Lung (tissue), 11 donors: ENCODE measurements at regions not wholly inside any gene's neighbourhood (a gene's known extent, or its start where the extent isn't known, plus 50 kb on each side); places are given as distances from the start of the nearest gene placed in this dataset.

Experiments used
- ATAC-seq: fragments of 200-7000 bp; cut with Tn5 transposase; one replicate; pipeline ENCODE4 v1.9.1; 2020; ENCODE audit warnings: moderate number of reproducible peaks; ENCODE audit not compliant: insufficient read depth, low FRiP score
- DNase-seq, 3 donors: peaks; one replicate each; pipeline ENCODE4 v3.0.0-alpha.2; 2013 to 2017
- H3K27ac ChIP-seq, 2 donors: one replicate each; pipeline ENCODE4 v1.5.1; 2013; ENCODE audit warnings: mild to moderate bottlenecking in 2 of 2, moderate library complexity in 2 of 2, control low read depth in 1 of 2, inconsistent platforms in 1 of 2, low read depth in 1 of 2, low read length in 1 of 2
- H3K27me3 ChIP-seq, 3 donors: one replicate each; pipeline ENCODE4 v1.5.1; 2013; ENCODE audit warnings: low read length in 2 of 3; ENCODE audit not compliant: control insufficient read depth in 3 of 3, insufficient read depth in 3 of 3
- H3K36me3 ChIP-seq, 4 donors: one replicate each; pipeline ENCODE4 v1.5.1; 2013; ENCODE audit warnings: low read length in 4 of 4, mild to moderate bottlenecking in 1 of 4, moderate library complexity in 1 of 4; ENCODE audit not compliant: control insufficient read depth in 4 of 4, insufficient read depth in 4 of 4
- H3K4me1 ChIP-seq, 5 donors: one replicate each; pipeline ENCODE4 v1.5.1; 2013; ENCODE audit warnings: low read length in 5 of 5, mild to moderate bottlenecking in 2 of 5, moderate library complexity in 1 of 5; ENCODE audit not compliant: control insufficient read depth in 5 of 5, insufficient read depth in 5 of 5
- H3K4me3 ChIP-seq: one replicate; pipeline ENCODE4 v1.5.1; 2013; ENCODE audit warnings: mild to moderate bottlenecking, control low read depth, moderate library complexity
- H3K9ac ChIP-seq, 2 donors: one replicate each; pipeline ENCODE4 v1.5.1; 2013; ENCODE audit warnings: low read length in 2 of 2, control low read depth in 1 of 2; ENCODE audit not compliant: insufficient read depth in 1 of 2
- H3K9me3 ChIP-seq, 4 donors: one replicate each; pipeline ENCODE4 v1.5.1; 2013; ENCODE audit warnings: low read length in 3 of 4, mild to moderate bottlenecking in 1 of 4, moderate library complexity in 1 of 4; ENCODE audit not compliant: control insufficient read depth in 4 of 4, insufficient read depth in 3 of 4
- WGBS, 2 donors: extraction: QIAGEN DNeasy Blood & Tissue Kit; methylation state at CpG; one replicate each; pipeline ENCODE4 v1.1.7; 2013; 5-methylcytosine and 5-hydroxymethylcytosine counted together
- TF ChIP-seq, protein P1 (sequence below): IDR thresholded peaks from 2 replicates; pipeline ENCODE4 v1.5.1; 2012; ENCODE audit warnings: mild to moderate bottlenecking; ENCODE audit errors: control extremely low read depth, extremely low read depth
- donor health status: control.
- donor health status: control.
- donor health status: Bipolar disorder and iron deficiency.
- donor health status: healthy.
- donor health status: DM: yes; HTN: yes; CAD: no.

DNA sequence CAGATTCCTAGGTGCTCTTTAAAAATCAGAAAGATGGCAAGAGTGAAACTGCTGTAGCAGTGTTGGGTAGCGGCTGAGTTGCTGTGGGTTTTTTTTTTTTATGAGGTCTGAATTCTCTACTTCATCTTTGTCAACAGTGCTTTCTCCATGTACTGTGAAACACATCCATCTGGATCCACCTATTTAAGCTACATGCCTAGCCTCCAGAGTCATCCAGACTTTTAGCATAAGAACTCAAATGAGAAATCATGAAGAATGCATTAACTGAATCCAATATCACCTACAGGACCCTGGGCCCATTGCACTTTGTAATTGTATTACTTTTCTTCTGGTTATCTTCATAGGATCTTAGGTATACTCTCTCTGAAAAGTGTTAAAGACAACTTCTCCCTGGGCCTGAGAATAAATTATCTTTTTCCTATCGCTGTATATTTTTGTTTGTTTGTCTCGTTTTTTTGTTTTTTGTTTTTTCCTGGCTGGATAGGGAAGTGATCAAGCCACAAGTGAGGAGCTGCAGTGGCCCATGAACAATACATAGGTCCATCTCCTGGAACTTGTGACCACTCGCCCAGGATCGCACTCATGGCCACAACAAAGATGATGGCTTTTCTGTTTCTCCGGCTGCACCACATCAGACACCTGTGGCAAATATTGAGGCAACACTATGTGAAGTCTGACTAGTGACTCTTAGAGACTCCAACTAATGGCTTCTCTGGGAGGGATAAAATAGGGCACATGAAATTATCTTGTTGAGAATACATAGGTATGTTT lies 609.9 kb upstream of the AGTR1 start:
- Histone ChIP-seq H3K27me3 (no peaks in the 10 kb centered on the region), H3K4me3 (no peak overlapping the region), H3K9ac (no peak overlapping the region), H3K9me3 (no peaks in the 10 kb centered on the region), H3K36me3 (no peaks in the 10 kb centered on the region), H3K4me1 (peaks cover 0 to 8% (median 0%) of the 10 kb centered on the region in 5 donors), H3K27ac (no peak overlapping the region)
- DNase-seq (no peak), ATAC-seq (no peak)
- 87 to 93% methylated on average over 6 of the region's 6 CpGs for WGBS, 2 donors
- TF ChIP-seq, protein P1, sequence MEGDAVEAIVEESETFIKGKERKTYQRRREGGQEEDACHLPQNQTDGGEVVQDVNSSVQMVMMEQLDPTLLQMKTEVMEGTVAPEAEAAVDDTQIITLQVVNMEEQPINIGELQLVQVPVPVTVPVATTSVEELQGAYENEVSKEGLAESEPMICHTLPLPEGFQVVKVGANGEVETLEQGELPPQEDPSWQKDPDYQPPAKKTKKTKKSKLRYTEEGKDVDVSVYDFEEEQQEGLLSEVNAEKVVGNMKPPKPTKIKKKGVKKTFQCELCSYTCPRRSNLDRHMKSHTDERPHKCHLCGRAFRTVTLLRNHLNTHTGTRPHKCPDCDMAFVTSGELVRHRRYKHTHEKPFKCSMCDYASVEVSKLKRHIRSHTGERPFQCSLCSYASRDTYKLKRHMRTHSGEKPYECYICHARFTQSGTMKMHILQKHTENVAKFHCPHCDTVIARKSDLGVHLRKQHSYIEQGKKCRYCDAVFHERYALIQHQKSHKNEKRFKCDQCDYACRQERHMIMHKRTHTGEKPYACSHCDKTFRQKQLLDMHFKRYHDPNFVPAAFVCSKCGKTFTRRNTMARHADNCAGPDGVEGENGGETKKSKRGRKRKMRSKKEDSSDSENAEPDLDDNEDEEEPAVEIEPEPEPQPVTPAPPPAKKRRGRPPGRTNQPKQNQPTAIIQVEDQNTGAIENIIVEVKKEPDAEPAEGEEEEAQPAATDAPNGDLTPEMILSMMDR: no peak

DNA sequence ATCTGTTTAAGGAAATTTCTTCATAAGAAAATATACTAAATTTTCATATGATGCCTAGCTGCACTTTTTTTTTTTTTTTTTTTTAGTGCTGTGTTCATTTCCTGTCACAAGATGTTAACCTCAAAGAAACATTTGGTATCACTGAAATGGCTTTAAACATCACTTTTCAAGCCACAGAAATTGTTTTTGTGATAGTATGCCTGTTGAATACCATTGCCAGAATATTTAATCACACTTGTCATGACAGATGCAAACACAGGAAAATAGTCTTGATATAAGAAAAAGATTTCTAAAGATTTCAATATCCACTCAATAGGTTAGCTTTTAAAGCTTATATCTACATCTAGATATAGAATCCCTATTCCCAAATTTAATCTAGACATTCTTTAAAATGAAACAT lies 608.5 kb upstream of the AGTR1 start:
- Histone ChIP-seq H3K4me1 (no peaks in the 10 kb centered on the region), H3K27ac (no peak overlapping the region), H3K4me3 (no peak overlapping the region), H3K27me3 (no peaks in the 10 kb centered on the region), H3K9ac (no peak overlapping the region), H3K36me3 (no peaks in the 10 kb centered on the region), H3K9me3 (no peaks in the 10 kb centered on the region)
- DNase-seq: no peak
- TF ChIP-seq, protein P1: no peak
- ATAC-seq: no peak

DNA sequence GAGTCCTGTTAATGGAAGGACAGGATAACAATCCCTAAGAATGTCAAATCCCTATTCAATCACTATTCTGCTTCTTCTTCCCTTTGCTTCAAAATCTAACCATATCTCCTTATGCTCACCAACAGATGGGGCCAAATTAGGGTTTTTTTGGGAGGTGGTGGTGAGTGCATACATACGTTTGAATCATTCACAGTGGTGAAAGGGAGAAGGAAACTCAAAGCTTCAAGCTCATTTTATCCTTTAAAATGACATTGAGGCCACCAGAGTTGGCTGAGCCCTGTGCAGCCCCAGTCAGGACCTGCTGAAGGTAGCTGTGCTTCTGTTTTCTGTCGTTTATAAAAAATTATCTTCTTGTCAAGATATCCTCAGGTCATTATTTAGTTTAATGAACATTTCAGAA lies 607.5 kb upstream of the AGTR1 start:
- Histone ChIP-seq H3K36me3 (no peaks in the 10 kb centered on the region), H3K9me3 (no peaks in the 10 kb centered on the region), H3K4me1 (no peaks in the 10 kb centered on the region), H3K27me3 (no peaks in the 10 kb centered on the region), H3K27ac (no peak overlapping the region), H3K4me3 (no peak overlapping the region), H3K9ac (no peak overlapping the region)
- no peak for DNase-seq
- TF ChIP-seq, protein P1: no peak
- no peak for ATAC-seq
- WGBS, 2 donors: 48 to 58% methylated on average over 2 of the region's 2 CpGs
